ENCODE measurements at regions not wholly inside any gene's neighbourhood (a gene's known extent, or its start where the extent isn't known, plus 50 kb on each side); places are given as distances from the start of the nearest gene placed in this dataset.

DNA sequence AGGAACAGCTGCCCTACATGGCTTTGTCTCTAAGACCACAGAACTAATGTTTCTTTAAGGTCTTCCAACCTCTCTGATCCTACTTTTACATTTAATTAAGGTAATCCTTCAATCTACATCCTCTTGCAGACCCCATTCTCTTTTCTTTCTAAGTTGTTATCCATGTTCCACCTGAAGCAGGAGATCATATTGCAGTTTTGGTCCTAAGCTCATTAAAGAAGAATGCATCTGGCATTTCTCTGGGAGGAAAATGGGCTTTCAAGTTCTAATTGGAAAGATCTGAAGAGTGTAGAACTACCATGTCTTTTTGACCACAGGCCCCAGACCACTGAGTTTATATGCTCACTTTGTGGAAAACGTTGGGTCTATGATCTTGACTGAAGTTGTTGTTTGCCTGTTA, 111.2 kb downstream of the SEM1 start:
- TF ChIP-seq EZH2phosphoT487 (IDR thresholded peaks at IDR 0.05) = no peak
- no peak for TF ChIP-seq EZH2 (IDR thresholded peaks at IDR 0.05)

Data from neural progenitor cell (in vitro differentiated cells).